Posterior vena cava (tissue), 2 donors: ENCODE measurements at regions not wholly inside any gene's neighbourhood (a gene's known extent, or its start where the extent isn't known, plus 50 kb on each side); places are given as distances from the start of the nearest gene placed in this dataset.
"Not testable (repeated sequence)": the region's sequence is repeated elsewhere in the genome, so short reads cannot be mapped to it uniquely, and the experiment has no call there.

Experiments used
- DNase-seq: peaks from one replicate; pipeline ENCODE4 v3.0.0-alpha.2; 2020; ENCODE audit warnings: low spot score
- intact Hi-C, 2 donors: fragments of 100-400 bp; cut with DNase I; formaldehyde crosslinking; loops; one replicate each; pipeline versions ENCODE4 v1.14.1 to v1.14.2; 2022 to 2023
- donor health status: DM: yes; HTN: yes; CAD: no.
- donor health status: DM: yes; HTN: yes; CAD: no.

- DNase-seq: no peak
- intact Hi-C loops: no loop called here
Observed at GRCh38 chr2:145811276-145812164, 1291.6 kb upstream of the ZEB2 start.

- DNase-seq: no peak
- intact Hi-C loops: no loop called here
Observed at GRCh38 chr2:145807968-145808367, 1288.0 kb upstream of the ZEB2 start.

DNA sequence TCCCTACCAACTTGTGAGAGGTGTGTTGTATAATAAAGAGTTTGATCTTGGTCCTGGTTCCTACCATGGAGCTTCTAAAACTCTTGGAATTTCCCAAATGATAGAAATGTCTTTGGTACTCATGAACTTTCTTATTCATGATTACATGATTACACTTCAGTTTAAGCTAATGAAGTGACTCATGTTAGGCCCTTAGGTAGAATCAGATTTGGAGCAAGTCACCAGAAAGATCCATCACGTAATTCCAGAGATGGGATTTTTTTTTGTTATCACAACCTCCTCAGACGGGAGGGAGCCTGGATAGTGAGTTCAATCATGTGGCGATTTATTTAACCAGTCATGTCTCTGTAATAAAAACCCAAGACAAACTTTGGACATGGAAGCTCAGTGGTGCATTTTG lies 1287.6 kb upstream of the ZEB2 start:
- intact Hi-C loops: no loop called here

GRCh38 chr2:145806546-145806945 lies 1286.6 kb upstream of the ZEB2 start:
- DNase-seq: no peak
- intact Hi-C loops: no loop called here

More for the DNA sequence above, 1287.6 kb upstream of the ZEB2 start:
- no peak for DNase-seq

- intact Hi-C loops: no loop called here
- no peak for DNase-seq
Observed at GRCh38 chr2:145802133-145802532, 1282.2 kb upstream of the ZEB2 start.

- intact Hi-C loops: no loop called here
- DNase-seq: no peak
Observed at GRCh38 chr2:145801210-145801609, 1281.3 kb upstream of the ZEB2 start.

DNA sequence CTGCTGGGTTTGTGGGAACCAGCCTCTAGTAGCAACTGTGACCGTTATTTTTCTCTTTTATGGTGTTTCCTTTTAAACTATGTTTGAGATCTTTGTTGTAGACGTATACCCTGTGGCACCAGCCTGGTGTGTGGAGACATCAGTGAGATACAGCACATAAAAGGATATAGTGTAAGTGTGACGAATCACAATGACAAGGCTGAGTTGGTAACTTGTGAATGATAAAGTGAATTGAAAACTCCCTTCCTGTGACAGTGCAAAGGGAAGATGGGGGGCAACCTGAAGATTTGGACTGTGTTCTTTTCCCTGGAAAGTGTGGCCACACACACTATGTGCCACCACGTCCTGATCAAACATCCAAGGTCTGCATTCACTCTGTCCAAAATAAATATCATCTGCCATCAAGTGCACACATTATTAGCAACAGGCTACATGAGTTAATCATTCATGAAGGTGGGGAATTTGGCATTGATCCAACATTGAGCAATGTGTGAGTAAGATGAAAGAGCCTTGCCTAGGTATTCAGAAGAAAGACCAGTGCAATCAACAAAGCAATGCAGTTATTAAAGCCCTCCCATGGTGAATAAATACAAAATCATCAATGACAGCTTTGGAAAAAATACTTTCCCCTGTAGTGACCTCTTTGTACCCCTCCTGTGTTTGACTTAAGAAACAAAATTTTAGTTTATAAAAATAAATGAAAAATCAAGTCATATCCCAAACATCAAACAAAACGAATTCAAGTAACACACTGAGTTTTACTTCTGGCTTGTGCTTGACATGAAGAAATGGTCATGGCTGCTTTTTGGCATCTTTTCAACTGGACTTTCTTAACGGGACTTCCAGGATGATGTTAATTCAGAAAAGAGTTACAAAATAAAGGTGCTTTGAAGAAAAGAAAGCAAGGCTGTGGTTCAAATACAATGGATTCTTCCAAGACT lies 1280.5 kb upstream of the ZEB2 start:
- DNase-seq: no peak
- intact Hi-C loops: no loop called here

- DNase-seq: no peak
- intact Hi-C loops: no loop called here
Observed at GRCh38 chr2:145799595-145800108, 1279.7 kb upstream of the ZEB2 start.

- no peak for DNase-seq
- intact Hi-C loops: no loop called here
Observed at GRCh38 chr2:145798419-145798818, 1278.5 kb upstream of the ZEB2 start.

- intact Hi-C loops: no loop called here
- no peak for DNase-seq
Observed at GRCh38 chr2:145797692-145798091, 1277.8 kb upstream of the ZEB2 start.

DNA sequence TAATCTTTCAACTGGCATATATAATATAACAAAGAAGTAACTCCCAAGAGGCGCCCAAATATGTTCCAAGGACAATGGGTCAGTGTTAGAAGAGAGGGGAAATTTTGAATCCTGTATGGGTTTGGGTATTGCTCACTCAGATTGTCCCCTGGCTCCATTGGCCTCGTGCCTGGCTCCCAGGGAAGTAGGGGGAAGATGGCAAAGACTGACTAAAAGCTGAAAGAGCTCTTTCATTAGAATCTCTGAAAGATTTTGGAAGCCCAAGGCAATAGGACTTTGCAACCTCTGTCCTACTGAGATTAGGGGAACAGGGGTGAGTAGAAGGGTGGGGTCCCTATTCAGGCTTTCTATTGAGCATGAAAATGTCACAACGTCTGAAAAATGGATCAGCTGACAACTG lies 1272.8 kb upstream of the ZEB2 start:
- no peak for DNase-seq
- intact Hi-C loops: no loop called here

DNA sequence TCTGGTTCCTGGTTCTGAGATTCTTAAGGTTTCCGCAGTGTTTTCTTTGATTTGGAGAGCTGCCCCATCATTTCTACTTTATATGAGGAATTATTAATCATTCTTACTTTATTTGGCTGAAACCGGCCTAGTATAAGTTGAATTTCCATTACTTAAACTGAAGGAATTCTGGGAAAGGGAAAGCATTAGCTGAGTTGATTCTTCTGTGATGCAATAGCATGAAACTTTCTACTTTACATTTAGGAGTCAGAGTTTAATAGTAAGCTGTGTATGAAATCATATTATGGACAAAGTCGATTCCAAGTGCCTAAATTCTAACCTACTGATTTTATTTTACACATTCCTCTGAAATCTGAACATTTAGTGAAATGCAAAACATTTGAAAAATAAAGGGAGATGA lies 1269.7 kb upstream of the ZEB2 start:
- DNase-seq: no peak
- intact Hi-C loops: no loop called here

- intact Hi-C loops, DNase-seq: not testable (repeated sequence)
Observed at GRCh38 chr2:145787597-145788361, 1267.9 kb upstream of the ZEB2 start.

GRCh38 chr2:145782607-145783006 lies 1262.7 kb upstream of the ZEB2 start:
- DNase-seq, intact Hi-C loops: not testable (repeated sequence)

DNA sequence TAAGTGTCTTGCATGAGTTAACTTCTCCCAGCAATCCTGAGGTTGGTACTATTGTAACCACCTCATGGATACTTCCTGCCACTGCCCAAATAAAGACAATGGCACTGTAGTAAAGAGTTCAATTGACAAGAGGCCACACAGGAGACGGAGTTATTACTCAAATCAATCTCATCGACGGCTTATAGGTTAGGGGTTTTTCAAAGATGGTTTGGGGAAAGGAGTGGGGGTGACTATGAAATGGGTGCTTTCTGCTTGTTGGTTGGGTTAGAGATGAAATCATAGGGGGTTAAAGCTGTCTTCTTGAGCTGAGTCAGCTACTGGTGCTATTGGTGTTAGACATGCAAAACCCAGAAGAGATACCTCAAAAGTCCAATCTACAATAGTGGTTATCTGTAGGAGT lies 1258.0 kb upstream of the ZEB2 start:
- no peak for DNase-seq
- intact Hi-C loops: no loop called here

- no peak for DNase-seq
- intact Hi-C loops: no loop called here
Observed at GRCh38 chr2:145777297-145777696, 1257.4 kb upstream of the ZEB2 start.

GRCh38 chr2:145775591-145775990 lies 1255.7 kb upstream of the ZEB2 start:
- intact Hi-C loops: no loop called here
- DNase-seq: no peak

GRCh38 chr2:145771525-145771924 lies 1251.6 kb upstream of the ZEB2 start:
- intact Hi-C loops: no loop called here
- DNase-seq: no peak

DNA sequence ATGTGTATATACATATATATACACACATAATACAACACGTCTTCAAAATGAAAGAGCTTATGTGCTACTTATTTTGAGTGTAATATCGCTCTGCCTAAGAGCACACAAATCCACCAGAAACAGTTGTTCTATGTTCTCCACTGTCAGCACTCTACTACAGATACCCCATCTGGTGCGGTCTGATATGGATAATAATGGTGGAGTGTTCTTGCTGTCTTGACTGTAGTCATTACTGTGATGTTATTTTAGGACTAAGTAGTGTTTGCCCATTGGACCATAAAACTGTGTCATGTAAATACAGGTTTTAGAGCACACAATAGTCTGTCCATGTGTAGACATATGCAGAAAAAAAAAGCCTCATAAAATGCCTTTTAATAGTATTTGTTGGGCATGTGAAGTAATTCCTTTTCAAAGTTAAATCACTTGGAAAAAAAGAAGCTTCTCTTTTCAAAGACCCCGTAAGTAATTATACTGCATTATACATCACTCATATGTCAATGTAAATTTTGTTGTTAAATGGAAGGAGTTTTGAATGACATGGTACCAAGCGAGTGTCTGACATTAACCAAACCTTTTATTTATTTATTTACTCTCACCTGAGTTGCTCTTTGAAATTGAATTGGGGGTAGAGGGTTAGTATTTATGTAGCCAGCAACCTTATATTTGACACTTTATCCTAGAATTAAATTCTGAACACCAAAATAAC lies 1249.2 kb upstream of the ZEB2 start:
- DNase-seq: no peak
- intact Hi-C loops: no loop called here
